ENCODE measurements at regions not wholly inside any gene's neighbourhood (a gene's known extent, or its start where the extent isn't known, plus 50 kb on each side); places are given as distances from the start of the nearest gene placed in this dataset.

GRCh38 chr7:16068183-16068582, 353.2 kb downstream of the CRPPA start:
- no peak for ATAC-seq
- no peaks in the 10 kb centered on the region for H3K36me3 ChIP-seq (ENCODE audit: insufficient read depth in 1 of 2, low read depth in 1 of 2)
- 48 to 60% (median 51%) methylated on average over 2 of the region's 2 CpGs for WGBS, 3 donors
- H3K9me3 ChIP-seq = no peaks in the 10 kb centered on the region
- no peak for DNase-seq
- H3K27me3 ChIP-seq (ENCODE audit: insufficient read depth in 3 of 3, low read length in 2 of 3) = no peaks in the 10 kb centered on the region
- H3K4me3 ChIP-seq = peak overlapping the region; percentile 16
- intact Hi-C loops (cut with DNase I) = loop anchor here (10.0 kb wide), 2 partner anchors 323 to 383 kb away; partner anchors contain the start of gene MEOX2 (in 1 of the 2)
- no peak for TF ChIP-seq CTCF (IDR thresholded peaks at IDR 0.05)
- peak overlapping the region; percentile 52 for H3K27ac ChIP-seq
- peaks cover 14% of the 10 kb centered on the region for H3K4me1 ChIP-seq

- Histone ChIP-seq H3K27me3 (ENCODE audit: insufficient read depth in 3 of 3, low read length in 2 of 3) (no peaks in the 10 kb centered on the region), H3K9me3 (no peaks in the 10 kb centered on the region), H3K27ac (peak overlapping the region; percentile 52), H3K4me3 (peak overlapping the region; percentile 16), H3K4me1 (peaks cover 14% of the 10 kb centered on the region), H3K36me3 (ENCODE audit: insufficient read depth in 1 of 2, low read depth in 1 of 2) (no peaks in the 10 kb centered on the region)
- no peak for DNase-seq
- ATAC-seq = peak in 2 of 4 donors; percentile 38 to 46
- intact Hi-C loops (cut with DNase I) = loop anchor here (10.0 kb wide), 2 partner anchors 323 to 383 kb away; partner anchors contain the start of gene MEOX2 (in 1 of the 2)
- no peak for TF ChIP-seq CTCF (IDR thresholded peaks at IDR 0.05)
- WGBS, 3 donors = 7 to 18% (median 9%) methylated on average over 7 of the region's 7 CpGs
Observed at GRCh38 chr7:16067711-16068110, 353.6 kb downstream of the CRPPA start.

- peak overlapping the region; percentile 16 for H3K4me3 ChIP-seq
- H3K9me3 ChIP-seq = no peaks in the 10 kb centered on the region
- DNase-seq (no peak), ATAC-seq (peak in 2 of 4 donors; percentile 23 to 53)
- WGBS, 3 donors = 49 to 60% (median 59%) methylated on average over 5 of the region's 5 CpGs
- peaks cover 14% of the 10 kb centered on the region for H3K4me1 ChIP-seq
- H3K27ac ChIP-seq = peak overlapping the region; percentile 52
- H3K36me3 ChIP-seq (ENCODE audit: insufficient read depth in 1 of 2, low read depth in 1 of 2) = no peaks in the 10 kb centered on the region
- H3K27me3 ChIP-seq (ENCODE audit: insufficient read depth in 3 of 3, low read length in 2 of 3) = no peaks in the 10 kb centered on the region
- no peak for TF ChIP-seq CTCF (IDR thresholded peaks at IDR 0.05)
- intact Hi-C loops (cut with DNase I) = loop anchor here (10.0 kb wide), 2 partner anchors 322 to 382 kb away; partner anchors contain the start of gene MEOX2 (in 1 of the 2)
Observed at GRCh38 chr7:16066805-16067459, 354.4 kb downstream of the CRPPA start.

GRCh38 chr7:16065939-16066338, 355.4 kb downstream of the CRPPA start:
- intact Hi-C loops (cut with DNase I) = loop anchor here (10.0 kb wide), 2 partner anchors 321 to 381 kb away; partner anchors contain the start of gene MEOX2 (in 1 of the 2)
- no peak for ATAC-seq
- H3K4me1 ChIP-seq = peaks cover 14% of the 10 kb centered on the region
- peak overlapping the region; percentile 19 for H3K27ac ChIP-seq
- no peaks in the 10 kb centered on the region for H3K36me3 ChIP-seq (ENCODE audit: insufficient read depth in 1 of 2, low read depth in 1 of 2)
- no peaks in the 10 kb centered on the region for H3K27me3 ChIP-seq (ENCODE audit: insufficient read depth in 3 of 3, low read length in 2 of 3)
- no peaks in the 10 kb centered on the region for H3K9me3 ChIP-seq
- no peak overlapping the region for H3K4me3 ChIP-seq
- DNase-seq = no peak
- no peak for TF ChIP-seq CTCF (IDR thresholded peaks at IDR 0.05)
